Hepatic stellate cell (primary cell): ENCODE measurements at regions not wholly inside any gene's neighbourhood (a gene's known extent, or its start where the extent isn't known, plus 50 kb on each side); places are given as distances from the start of the nearest gene placed in this dataset.

Source experiments
- DNase-seq: peaks from one replicate; pipeline ENCODE4 v3.0.0; 2011; ENCODE audit warnings: low spot score

DNA sequence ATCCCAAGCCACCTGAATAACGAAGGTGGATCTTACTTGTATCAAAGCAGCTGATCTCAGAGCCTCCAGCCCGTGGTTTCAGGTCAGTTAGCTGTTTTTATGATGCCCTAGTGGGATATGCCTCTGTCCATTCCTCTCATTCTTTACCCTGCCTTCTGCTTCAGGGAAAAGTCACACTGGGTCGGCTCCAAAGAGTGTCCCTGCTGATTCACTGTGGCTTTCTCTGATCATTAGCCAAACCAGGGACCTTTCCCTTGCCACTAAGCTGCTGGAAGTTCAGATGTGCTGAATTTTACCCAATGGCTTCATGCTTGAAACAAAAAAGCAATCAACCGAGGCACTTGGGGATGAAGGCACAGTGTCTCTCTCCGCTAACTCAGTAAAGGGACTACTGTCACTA is 170.2 kb upstream of the SALL1 start:
- DNase-seq = no peak

DNA sequence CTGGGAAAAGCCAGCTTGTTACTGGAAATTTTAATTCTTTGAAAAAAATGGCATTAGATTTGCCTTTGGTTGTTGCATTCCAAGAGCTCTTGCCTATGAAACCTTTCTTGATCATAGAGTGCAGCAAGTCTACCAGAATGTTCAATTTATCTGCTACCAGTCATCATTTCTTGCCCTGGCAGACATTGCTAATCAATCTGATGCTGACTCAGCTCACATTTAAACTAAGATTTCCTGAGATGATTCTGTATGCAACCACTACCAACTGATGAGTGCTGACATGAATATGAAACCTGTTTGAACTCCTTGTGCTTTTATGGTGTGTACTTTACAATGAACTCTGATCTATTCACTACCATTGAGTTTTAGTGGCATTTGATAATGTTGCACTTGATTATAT is 166.5 kb upstream of the SALL1 start:
- DNase-seq = no peak

DNA sequence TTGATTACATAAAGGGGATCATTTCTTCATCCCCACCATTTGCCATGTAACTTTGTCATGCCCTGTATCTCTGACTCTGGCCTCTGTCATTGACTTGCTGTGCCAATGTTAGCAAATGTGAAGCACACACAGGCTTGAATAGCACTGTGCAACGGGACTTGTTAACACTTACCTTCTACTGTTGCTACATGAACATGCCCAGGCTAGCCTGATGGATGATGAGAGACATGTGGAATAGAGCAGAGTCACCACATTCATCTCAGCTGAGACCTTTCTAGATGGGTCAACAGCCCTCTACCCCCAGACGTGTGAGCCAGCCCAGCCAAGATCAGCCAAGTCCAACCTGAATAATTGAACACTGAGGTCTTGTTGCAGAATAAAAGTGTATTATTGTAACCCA is 162.1 kb upstream of the SALL1 start:
- no peak for DNase-seq

DNA sequence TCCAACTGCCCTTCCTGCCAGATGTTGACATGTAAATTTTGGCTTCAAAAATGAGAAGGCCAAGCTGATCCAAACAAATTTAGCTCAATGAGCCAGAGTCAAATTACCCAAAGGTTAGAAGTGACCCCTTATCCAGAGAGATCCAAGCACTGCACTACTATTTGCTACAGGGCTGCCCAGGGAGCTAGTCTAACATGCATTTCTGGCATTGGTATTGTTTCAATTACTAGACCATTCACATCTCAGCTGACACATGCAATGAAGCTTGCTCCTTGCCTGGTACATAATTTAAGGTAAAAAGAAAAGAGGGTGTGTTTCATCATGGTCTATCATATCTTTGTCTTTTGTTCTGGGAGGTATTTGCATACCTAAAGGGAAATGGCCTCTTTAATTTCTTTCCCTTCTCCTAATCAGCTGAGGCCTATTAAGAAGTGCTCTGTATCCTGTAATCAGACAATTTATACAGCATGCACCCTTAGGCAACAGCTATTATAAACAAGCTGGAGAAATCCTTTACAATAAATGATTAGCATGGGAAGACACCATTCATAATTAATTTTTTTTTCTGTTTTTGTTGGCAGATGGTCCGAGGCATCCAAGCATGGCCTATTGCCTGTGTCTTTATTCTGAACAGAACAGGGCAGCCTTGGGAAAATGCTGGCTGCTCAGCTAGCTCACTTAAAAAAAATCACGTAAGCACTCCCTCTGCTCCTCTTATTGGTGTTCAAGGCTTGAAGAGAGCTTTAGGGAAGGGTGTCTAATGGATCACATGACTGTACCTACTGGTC is 161.5 kb upstream of the SALL1 start:
- DNase-seq = no peak

DNA sequence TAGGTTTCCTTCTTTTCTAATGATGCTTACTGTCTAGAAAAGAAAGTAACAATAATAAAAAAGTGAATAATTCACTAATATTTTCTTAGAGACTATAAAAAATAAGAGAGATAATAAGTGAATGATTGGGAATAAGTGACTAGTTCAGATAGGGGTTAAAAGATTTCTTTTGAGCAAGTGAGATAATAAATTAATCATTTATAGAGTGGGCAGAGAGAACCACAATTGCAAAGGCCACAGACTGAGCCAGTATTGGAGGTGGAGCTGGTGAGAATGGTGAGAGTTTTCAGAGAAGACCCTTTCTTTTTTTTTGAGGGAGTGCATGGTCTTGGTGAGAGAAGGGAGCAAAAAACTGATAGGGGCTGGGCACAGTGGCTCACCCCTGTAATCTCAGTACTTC is 159.1 kb upstream of the SALL1 start:
- DNase-seq = no peak

- no peak for DNase-seq
Measured at GRCh38 chr16:51306886-51307595, 156.0 kb upstream of the SALL1 start.

DNA sequence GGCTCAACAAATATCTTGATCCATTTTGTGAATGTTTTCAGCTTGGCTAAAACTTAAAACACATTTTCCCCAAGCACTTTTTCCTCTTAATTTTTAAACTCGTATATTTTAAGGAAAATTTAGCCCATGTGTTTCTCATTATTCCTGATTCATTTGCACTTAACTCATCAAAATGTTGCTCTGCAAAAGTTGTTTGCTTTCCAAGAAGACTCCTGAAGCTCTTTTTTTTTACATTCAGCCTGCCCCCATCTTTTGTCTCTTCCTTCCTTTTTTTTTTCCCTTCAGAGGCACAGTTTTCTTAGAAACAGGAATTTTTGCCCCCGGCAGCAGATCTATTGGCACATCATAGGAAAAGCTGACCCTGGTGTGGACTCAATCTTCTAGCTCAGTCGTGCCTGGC is 155.0 kb upstream of the SALL1 start:
- DNase-seq = no peak

DNA sequence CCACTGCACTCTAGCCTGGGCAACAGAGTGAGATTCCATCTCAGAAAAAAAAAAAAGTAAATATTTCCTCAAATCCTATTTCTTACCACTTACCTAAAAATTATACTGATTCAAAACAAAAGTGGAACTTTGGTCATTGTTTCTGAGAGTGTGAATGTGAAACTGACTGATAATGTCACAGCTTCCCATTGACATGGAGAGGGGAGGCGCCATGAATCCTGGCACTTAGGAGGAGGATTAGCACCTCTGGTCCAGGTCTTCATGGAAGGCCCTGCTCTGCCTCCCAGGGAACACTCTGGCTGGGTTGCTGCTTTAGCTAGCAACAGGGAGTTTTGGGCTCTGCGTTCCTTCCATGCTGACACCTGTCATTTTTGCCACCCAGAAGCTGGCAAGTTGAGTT is 154.3 kb upstream of the SALL1 start:
- DNase-seq = no peak

GRCh38 chr16:51302042-51302441 is 151.0 kb upstream of the SALL1 start:
- no peak for DNase-seq

GRCh38 chr16:51298800-51299199 is 147.7 kb upstream of the SALL1 start:
- no peak for DNase-seq

DNA sequence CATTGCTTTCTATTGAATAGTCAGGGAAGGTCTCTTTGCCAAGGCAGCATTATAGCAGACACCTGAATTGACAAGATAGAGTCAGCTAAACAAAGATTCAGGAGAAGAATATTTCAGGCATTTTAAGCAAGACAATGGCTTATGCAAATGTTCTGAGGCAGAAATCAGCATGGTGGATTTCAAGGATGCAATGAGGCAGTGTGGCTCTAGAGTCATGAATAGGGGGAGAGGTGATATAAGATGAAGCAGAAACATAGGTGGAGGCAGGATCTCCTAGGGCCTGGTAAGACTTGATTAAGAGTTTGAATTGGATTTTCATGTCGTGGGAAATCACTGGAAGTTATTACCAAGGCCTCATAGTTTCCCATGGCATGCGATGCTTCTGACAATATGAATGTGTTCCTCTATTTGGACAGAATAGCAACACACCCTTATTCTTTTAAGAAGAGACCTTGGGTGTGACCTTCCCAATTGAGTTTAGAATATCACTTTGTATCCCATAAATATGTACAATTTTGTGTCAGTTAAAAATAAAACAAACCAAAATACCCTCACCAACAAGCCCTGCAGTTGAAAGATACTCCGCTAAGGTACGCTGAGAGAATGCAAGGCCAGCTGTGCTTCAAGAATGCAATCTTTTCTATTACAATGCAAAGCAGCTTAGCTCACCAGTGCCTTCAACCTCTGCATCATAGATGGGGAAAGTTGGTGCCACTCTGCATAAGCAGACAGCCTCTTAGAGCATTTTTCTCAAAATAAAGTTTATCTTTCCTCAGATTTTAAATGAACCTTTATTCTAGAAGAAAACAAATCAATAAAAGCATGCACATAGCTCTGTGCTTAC is 139.6 kb upstream of the SALL1 start:
- DNase-seq = no peak

GRCh38 chr16:51289336-51289735 is 138.3 kb upstream of the SALL1 start:
- DNase-seq = no peak

DNA sequence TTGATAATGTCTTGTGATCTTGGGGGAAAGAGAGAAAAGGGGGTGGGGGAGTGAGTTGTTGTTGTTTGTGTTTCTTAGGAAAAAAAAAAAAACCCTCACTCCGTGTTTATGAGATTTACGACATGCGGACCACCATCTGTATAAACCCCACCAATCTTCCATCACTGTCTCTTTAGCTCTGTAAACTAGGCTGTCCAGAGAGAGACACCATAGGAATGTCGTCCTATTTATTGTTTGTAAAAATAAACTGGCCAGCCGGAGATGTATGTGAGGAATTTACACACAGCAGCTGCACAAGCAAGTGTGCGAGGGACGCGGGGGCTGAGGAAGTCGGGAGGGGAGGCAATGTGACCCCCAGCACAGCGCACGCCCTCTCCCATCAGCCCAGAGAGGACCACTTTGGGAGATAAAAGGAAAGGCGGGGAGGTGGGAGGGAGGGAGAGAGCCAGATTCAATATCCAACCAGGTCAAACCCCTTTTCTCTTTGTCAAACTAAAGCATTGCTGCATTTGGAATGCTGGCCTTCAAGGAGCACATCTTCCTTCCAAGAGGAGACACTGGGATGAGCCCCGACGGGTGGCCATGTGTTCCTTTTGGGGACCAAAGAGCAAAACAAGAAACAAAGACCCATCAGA is 136.2 kb upstream of the SALL1 start:
- DNase-seq = no peak

- DNase-seq = no peak
Measured at GRCh38 chr16:51286272-51286671, 135.2 kb upstream of the SALL1 start.

- DNase-seq = no peak
Measured at GRCh38 chr16:51276336-51276735, 125.3 kb upstream of the SALL1 start.

- DNase-seq = no peak
Measured at GRCh38 chr16:51272420-51272819, 121.3 kb upstream of the SALL1 start.

- no peak for DNase-seq
Measured at GRCh38 chr16:51271156-51271701, 120.2 kb upstream of the SALL1 start.

DNA sequence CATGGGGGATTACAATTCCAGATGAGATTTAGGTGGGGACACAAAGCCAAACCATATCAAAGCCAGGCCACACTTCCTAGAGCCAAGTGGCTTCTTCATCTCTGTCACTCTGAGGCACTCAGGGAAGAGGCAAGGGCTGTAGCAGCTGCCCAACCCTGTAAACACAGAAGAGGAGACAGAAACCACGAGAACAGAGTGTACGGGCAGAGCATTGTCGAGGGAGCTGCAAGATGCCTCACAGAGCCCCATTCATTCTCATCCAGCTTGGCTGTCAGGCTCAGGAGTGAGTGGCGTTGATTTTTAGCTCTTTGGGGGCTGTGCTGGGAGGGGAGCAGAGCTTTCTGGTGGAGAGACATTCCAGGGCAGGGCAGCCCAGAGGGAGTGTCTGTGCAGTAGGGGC is 117.2 kb upstream of the SALL1 start:
- no peak for DNase-seq

- no peak for DNase-seq
Measured at GRCh38 chr16:51267681-51268080, 116.6 kb upstream of the SALL1 start.

GRCh38 chr16:51262428-51262827 is 111.4 kb upstream of the SALL1 start:
- DNase-seq = no peak

DNA sequence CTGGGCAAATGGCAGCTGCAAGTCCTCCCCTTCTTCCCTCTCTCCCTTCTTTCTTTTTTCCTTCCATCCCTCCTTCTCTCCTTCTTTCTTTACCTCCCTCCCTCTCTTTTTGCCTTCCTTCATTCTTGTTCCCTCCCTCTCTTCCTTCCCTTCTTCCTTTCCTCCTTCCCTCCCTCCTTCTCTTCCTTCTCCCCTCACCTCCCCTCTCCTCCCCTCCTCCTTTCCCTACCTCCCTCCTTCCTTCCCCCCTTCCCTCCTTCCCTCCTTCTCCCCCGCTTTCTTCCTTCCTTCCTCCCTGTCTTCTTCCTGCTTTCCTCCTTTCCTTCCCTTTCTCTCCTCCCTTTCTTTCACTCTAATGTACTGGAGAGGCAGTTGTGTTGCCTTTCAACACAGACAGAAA is 110.8 kb upstream of the SALL1 start:
- DNase-seq = no peak

DNA sequence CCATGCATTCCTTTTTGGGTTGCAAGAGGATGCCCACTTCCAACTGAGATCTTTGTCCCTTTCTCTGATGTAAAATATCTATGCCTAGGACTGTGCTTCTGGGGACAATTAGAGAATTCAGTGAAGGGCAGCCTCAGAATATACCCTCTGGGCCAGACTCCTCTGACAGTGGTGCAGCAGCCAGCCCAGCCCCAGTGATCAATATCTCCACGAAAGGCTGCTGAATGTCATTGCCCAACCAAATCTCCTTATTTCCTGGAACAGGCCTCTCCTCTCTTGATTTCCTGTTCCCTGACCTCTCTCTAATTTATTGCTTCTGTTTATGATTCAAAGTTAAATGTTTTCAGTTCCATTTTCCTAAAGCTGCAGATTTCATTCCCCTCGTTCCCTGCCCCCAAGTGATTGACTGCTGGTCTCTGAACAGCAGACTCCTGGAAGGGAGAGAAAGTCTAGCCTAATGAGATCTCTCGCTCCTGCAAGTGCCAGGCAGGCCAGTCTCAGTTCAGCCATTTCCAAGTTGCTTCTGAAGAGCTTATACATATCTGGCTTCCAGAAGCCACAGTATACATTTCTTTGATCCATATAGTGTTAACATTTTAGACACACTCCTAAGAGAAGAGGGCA is 104.4 kb upstream of the SALL1 start:
- no peak for DNase-seq
